ENCODE measurements at regions not wholly inside any gene's neighbourhood (a gene's known extent, or its start where the extent isn't known, plus 50 kb on each side); places are given as distances from the start of the nearest gene placed in this dataset.
A peak's percentile ranks its signal among the peaks of the same experiment; 100 is the strongest.

DNA sequence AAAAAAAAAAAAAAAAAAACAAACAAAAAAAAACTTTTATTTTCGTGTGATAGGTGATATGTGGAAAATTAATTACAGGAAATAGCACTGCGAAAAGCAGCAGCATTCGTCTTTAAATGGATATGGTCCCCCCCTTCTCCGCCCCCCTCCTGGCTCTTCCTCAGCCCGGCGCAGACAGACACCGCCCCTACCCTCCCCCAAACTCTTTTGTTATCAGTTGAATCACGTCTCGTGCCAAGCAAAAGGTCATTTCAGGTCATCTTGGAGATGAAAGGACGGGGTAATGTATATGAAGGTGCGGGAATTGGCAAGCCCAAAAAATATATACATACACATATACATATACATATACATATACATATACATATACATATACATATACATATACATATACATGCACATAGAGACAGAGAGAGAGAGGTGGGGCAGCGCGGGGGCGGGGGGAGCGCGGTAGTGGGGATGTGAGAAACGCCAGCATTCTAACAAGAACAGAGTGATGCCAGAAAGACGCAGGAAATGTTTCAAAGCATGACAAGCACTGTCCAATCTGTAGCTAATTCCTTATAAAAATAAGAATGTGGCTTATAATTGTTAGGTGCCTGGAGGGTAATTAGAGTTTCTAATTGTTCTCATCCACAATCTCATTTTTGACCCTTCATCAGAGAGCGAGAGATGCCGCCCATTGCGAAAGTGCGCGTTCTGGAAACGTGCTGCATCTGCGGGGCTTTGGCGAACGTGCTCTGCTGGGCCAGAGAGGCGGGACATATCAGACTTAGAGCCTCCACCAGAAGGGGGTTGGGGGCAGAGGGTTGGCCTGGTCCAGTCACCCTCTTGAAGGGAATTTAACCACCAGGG lies 214.5 kb upstream of the UBASH3B start:
- ATAC-seq = 0 out of 3 replicates have a peak, but pooled peaks have one; percentile 20
- TF ChIP-seq ZC3H10 (CRISPR knock-in tag; IDR thresholded peaks at IDR 0.05) (no peak), GLIS3 (CRISPR knock-in tag; IDR thresholded peaks at IDR 0.05) (no peak), ZFP3 (CRISPR knock-in tag; IDR thresholded peaks at IDR 0.05) (no peak), CSDC2 (CRISPR knock-in tag; IDR thresholded peaks at IDR 0.05) (no peak), OSR1 (CRISPR knock-in tag; IDR thresholded peaks at IDR 0.05) (no peak), ESRRG (CRISPR knock-in tag; IDR thresholded peaks at IDR 0.05) (no peak), ISL1 (CRISPR knock-in tag; IDR thresholded peaks at IDR 0.05) (no peak), SNAI2 (CRISPR knock-in tag; IDR thresholded peaks at IDR 0.05) (no peak), TOX (CRISPR knock-in tag; IDR thresholded peaks at IDR 0.05; ENCODE audit: borderline replicate concordance) (no peak)
- TF ChIP-seq, protein P1, sequence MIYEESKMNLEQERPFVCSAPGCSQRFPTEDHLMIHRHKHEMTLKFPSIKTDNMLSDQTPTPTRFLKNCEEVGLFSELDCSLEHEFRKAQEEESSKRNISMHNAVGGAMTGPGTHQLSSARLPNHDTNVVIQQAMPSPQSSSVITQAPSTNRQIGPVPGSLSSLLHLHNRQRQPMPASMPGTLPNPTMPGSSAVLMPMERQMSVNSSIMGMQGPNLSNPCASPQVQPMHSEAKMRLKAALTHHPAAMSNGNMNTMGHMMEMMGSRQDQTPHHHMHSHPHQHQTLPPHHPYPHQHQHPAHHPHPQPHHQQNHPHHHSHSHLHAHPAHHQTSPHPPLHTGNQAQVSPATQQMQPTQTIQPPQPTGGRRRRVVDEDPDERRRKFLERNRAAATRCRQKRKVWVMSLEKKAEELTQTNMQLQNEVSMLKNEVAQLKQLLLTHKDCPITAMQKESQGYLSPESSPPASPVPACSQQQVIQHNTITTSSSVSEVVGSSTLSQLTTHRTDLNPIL (CRISPR knock-in tag; IDR thresholded peaks at IDR 0.05; ENCODE audit: low read depth) = no peak
- TF ChIP-seq, protein P2, sequence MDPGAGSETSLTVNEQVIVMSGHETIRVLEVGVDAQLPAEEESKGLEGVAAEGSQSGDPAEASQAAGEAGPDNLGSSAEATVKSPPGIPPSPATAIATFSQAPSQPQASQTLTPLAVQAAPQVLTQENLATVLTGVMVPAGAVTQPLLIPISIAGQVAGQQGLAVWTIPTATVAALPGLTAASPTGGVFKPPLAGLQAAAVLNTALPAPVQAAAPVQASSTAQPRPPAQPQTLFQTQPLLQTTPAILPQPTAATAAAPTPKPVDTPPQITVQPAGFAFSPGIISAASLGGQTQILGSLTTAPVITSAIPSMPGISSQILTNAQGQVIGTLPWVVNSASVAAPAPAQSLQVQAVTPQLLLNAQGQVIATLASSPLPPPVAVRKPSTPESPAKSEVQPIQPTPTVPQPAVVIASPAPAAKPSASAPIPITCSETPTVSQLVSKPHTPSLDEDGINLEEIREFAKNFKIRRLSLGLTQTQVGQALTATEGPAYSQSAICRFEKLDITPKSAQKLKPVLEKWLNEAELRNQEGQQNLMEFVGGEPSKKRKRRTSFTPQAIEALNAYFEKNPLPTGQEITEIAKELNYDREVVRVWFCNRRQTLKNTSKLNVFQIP (CRISPR knock-in tag; IDR thresholded peaks at IDR 0.05; ENCODE audit: borderline replicate concordance, low read depth) = no peak
- TF ChIP-seq, protein P3, sequence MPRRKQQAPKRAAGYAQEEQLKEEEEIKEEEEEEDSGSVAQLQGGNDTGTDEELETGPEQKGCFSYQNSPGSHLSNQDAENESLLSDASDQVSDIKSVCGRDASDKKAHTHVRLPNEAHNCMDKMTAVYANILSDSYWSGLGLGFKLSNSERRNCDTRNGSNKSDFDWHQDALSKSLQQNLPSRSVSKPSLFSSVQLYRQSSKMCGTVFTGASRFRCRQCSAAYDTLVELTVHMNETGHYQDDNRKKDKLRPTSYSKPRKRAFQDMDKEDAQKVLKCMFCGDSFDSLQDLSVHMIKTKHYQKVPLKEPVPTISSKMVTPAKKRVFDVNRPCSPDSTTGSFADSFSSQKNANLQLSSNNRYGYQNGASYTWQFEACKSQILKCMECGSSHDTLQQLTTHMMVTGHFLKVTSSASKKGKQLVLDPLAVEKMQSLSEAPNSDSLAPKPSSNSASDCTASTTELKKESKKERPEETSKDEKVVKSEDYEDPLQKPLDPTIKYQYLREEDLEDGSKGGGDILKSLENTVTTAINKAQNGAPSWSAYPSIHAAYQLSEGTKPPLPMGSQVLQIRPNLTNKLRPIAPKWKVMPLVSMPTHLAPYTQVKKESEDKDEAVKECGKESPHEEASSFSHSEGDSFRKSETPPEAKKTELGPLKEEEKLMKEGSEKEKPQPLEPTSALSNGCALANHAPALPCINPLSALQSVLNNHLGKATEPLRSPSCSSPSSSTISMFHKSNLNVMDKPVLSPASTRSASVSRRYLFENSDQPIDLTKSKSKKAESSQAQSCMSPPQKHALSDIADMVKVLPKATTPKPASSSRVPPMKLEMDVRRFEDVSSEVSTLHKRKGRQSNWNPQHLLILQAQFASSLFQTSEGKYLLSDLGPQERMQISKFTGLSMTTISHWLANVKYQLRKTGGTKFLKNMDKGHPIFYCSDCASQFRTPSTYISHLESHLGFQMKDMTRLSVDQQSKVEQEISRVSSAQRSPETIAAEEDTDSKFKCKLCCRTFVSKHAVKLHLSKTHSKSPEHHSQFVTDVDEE (CRISPR knock-in tag; IDR thresholded peaks at IDR 0.05) = no peak

DNA sequence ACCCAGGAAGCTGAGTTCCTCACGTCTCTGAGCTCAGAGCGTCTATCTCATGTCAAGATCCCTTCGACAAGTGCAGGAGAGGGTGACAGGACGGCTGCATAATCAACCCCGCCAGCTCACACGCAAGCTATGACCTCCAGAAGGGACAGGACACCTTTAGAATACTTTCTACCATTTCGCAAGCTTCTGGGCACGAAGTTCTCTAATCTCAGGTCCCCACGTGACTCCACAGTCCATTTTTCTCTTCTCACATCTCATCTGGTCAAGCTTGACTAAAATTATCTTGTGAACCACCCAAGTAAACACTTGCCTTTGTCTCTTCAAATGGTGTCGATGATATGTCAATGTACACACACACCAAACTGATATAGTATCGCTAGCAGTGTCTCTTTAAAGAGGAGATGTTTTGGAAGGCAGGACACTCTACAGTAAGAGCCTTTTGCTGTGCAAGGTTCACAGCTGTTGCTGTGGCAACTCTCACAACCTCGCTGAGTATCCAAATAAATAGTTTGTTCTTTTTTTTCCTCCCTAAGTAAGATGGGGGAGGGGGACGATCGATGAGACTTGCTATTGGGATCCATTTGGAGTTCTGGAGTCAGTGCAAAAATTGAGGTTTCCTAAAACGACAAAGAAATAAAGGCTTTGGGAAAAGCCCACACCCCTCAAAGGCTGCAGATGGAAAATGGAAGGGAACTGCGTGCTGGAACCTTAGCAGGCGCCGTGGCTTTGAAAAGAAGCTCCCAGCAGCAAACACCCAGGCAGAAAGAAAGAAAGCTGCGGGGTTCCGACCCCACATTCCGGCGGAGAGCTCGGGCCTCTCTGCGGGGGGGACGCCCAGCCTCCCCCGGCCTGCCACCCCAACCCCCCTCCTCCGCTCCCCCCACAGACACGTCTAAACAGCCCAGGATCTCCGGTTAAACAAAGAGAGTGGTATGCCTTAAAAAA lies 215.4 kb upstream of the UBASH3B start:
- TF ChIP-seq ZNF70 (CRISPR knock-in tag; IDR thresholded peaks at IDR 0.05) (no peak), CSDC2 (CRISPR knock-in tag; IDR thresholded peaks at IDR 0.05) (no peak), RARB (CRISPR knock-in tag; IDR thresholded peaks at IDR 0.05) (no peak), ESRRG (CRISPR knock-in tag; IDR thresholded peaks at IDR 0.05) (no peak)
- ATAC-seq = peak; percentile 61

DNA sequence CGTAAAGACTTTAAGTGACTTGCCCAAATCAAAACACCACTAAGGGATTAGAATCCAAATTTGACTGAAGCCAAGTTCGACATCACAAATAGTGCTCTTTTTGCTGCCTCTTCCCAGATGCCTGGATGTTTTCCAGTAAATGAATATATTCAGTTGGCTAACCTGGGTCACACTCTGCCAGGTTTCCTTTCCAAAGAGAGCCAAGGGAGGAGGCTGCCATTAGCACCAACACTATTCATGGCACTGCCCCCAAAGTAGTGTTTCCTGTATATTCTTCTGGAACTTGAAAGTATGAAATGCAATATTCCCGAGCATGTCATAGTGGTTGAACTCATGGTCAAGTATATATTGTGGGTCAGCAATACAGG lies 219.3 kb upstream of the UBASH3B start:
- no peak for ATAC-seq
- TF ChIP-seq GLIS3 (CRISPR knock-in tag; IDR thresholded peaks at IDR 0.05) (no peak), TOX (CRISPR knock-in tag; IDR thresholded peaks at IDR 0.05; ENCODE audit: borderline replicate concordance) (no peak), BACH2 (CRISPR knock-in tag; IDR thresholded peaks at IDR 0.05; ENCODE audit: borderline replicate concordance) (no peak), OSR1 (CRISPR knock-in tag; IDR thresholded peaks at IDR 0.05) (no peak), ZFP3 (CRISPR knock-in tag; IDR thresholded peaks at IDR 0.05) (no peak), ZC3H10 (CRISPR knock-in tag; IDR thresholded peaks at IDR 0.05) (no peak), ZNF565 (CRISPR knock-in tag; conservative IDR thresholded peaks at IDR 0.05; ENCODE audit: low read depth) (no peak), ZNF70 (CRISPR knock-in tag; IDR thresholded peaks at IDR 0.05) (no peak), TCF4 (CRISPR knock-in tag; IDR thresholded peaks at IDR 0.05; ENCODE audit: borderline replicate concordance) (no peak), ZNF8 (CRISPR knock-in tag; IDR thresholded peaks at IDR 0.05) (no peak), ARNTL (CRISPR knock-in tag; IDR thresholded peaks at IDR 0.05; ENCODE audit: borderline replicate concordance, low read depth) (no peak), RARB (CRISPR knock-in tag; IDR thresholded peaks at IDR 0.05) (no peak)
- TF ChIP-seq, protein P2 (CRISPR knock-in tag; IDR thresholded peaks at IDR 0.05; ENCODE audit: borderline replicate concordance, low read depth) = no peak
- TF ChIP-seq, protein P4, sequence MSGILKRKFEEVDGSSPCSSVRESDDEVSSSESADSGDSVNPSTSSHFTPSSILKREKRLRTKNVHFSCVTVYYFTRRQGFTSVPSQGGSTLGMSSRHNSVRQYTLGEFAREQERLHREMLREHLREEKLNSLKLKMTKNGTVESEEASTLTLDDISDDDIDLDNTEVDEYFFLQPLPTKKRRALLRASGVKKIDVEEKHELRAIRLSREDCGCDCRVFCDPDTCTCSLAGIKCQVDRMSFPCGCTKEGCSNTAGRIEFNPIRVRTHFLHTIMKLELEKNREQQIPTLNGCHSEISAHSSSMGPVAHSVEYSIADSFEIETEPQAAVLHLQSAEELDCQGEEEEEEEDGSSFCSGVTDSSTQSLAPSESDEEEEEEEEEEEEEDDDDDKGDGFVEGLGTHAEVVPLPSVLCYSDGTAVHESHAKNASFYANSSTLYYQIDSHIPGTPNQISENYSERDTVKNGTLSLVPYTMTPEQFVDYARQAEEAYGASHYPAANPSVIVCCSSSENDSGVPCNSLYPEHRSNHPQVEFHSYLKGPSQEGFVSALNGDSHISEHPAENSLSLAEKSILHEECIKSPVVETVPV (CRISPR knock-in tag; IDR thresholded peaks at IDR 0.05) = no peak
- TF ChIP-seq, protein P1 (CRISPR knock-in tag; IDR thresholded peaks at IDR 0.05; ENCODE audit: low read depth) = no peak

All from SK-N-SH treated with all-trans-retinoic acid at 6 μM for 48 hours (cell line).